Right atrium auricular region (tissue), 2 donors: ENCODE measurements at regions not wholly inside any gene's neighbourhood (a gene's known extent, or its start where the extent isn't known, plus 50 kb on each side); places are given as distances from the start of the nearest gene placed in this dataset.

Source experiments
- DNase-seq: peaks from one replicate; pipeline ENCODE4 v3.0.0-alpha.2; 2019; ENCODE audit warnings: low spot score
- H3K27ac ChIP-seq, 2 donors: fragments of 200-600 bp; sonication (generic); 1 replicate in 1 of 2; 2 replicates in 1 of 2; pipeline ENCODE4 v1.5.1; 2016 to 2019
- H3K27me3 ChIP-seq, 2 donors: fragments of 200-600 bp; sonication (generic); one replicate each; pipeline versions ENCODE4 v1.5.1 to v1.6.0; 2017 to 2019
- H3K36me3 ChIP-seq: fragments of 200-600 bp; sonication (generic); one replicate; pipeline ENCODE4 v1.5.1; 2016
- H3K4me1 ChIP-seq, 2 donors: fragments of 200-600 bp; sonication (generic); one replicate each; pipeline versions ENCODE4 v1.5.1 to v1.6.0; 2017 to 2019
- H3K4me3 ChIP-seq, 2 donors: fragments of 200-600 bp; sonication (generic); 1 replicate in 1 of 2; 2 replicates in 1 of 2; pipeline ENCODE4 v1.5.1; 2017 to 2019; ENCODE audit warnings: mild to moderate bottlenecking in 1 of 2, moderate library complexity in 1 of 2
- H3K9me3 ChIP-seq, 2 donors: fragments of 200-600 bp; sonication (generic); one replicate each; pipeline ENCODE4 v1.5.1; 2019
- TF ChIP-seq, protein P1 (sequence below), 2 donors: fragments of 200-600 bp; sonication (generic); IDR thresholded peaks; one replicate each; pipeline ENCODE4 v1.5.1; 2019; ENCODE audit warnings: antibody characterized with exemption in 2 of 2

DNA sequence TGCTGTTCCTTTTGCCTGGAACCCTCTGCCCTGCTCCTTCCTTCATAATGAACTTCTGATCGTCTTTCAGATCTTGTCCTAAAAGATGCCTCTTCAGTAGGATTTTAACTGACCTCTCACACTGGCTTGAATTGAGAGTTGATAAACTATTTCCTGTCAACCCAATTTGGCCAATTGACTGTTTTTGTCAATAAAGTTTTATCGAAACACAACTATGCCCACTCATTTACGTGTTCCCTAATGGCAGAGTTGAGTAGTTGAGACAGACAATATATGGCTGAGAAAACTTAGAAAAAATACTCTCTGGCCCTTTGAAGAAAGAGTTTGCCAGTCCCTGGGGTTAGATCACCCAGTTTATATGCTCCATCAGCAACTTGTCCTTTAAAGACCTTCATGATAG lies 171.7 kb upstream of the TBX3 start:
- H3K9me3 ChIP-seq = peaks cover 0 to 1% of the 10 kb centered on the region in 2 donors
- TF ChIP-seq, protein P1, sequence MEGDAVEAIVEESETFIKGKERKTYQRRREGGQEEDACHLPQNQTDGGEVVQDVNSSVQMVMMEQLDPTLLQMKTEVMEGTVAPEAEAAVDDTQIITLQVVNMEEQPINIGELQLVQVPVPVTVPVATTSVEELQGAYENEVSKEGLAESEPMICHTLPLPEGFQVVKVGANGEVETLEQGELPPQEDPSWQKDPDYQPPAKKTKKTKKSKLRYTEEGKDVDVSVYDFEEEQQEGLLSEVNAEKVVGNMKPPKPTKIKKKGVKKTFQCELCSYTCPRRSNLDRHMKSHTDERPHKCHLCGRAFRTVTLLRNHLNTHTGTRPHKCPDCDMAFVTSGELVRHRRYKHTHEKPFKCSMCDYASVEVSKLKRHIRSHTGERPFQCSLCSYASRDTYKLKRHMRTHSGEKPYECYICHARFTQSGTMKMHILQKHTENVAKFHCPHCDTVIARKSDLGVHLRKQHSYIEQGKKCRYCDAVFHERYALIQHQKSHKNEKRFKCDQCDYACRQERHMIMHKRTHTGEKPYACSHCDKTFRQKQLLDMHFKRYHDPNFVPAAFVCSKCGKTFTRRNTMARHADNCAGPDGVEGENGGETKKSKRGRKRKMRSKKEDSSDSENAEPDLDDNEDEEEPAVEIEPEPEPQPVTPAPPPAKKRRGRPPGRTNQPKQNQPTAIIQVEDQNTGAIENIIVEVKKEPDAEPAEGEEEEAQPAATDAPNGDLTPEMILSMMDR (IDR thresholded peaks at IDR 0.05) = no peak
- no peak overlapping the region for H3K4me3 ChIP-seq
- no peak for DNase-seq
- no peaks in the 10 kb centered on the region for H3K27me3 ChIP-seq
- no peak overlapping the region for H3K27ac ChIP-seq
- H3K4me1 ChIP-seq = no peaks in the 10 kb centered on the region
- no peaks in the 10 kb centered on the region for H3K36me3 ChIP-seq

DNA sequence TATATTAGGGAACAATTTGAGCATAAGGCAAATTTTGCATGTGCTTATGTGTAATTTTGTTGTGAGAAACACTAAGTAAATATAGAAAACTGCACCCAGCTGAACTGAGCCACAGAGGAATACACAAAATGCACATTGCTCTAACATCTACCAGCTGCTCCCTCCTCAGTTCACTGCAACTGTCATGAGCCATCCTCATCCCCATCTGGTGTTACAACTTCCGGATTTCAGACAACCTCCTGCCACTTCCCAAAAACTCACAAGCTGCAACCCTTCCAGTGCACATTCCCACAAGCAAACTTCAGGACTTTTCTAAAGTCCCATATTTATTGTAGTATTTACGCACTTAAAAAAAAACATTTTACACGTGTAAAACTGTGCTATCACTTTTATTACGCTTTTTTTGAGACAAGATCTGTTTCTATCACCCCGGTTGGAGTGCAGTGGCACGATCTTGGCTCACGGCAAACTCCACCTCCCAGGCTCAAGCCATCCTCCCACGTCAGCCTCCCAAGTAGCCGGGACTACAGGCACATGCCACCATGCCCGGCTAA lies 169.1 kb upstream of the TBX3 start:
- TF ChIP-seq, protein P1 (IDR thresholded peaks at IDR 0.05) = no peak
- Histone ChIP-seq H3K4me3 (no peak overlapping the region), H3K27me3 (no peaks in the 10 kb centered on the region), H3K27ac (no peak overlapping the region), H3K36me3 (no peaks in the 10 kb centered on the region), H3K4me1 (no peaks in the 10 kb centered on the region), H3K9me3 (no peaks in the 10 kb centered on the region)
- DNase-seq = no peak

DNA sequence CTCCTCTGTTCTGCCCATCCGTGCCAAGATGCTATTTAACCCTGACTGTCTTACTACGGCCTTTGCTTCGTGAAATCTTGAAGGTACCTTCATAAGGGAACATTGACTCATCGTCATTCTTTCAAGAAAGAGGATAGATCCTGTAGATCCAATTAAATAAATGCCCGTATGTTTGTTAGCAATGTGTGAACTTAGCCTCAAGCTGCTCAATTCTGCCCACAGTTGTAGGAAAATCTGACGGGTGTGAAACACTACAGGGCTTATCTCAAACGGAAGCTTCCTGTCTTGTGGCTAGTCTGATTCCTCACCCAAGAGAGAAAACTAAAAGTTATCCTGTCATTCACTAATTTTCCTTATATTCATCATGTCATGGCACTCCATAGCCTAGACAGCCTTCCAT lies 168.0 kb upstream of the TBX3 start:
- Histone ChIP-seq H3K9me3 (no peaks in the 10 kb centered on the region), H3K27ac (no peak overlapping the region), H3K36me3 (no peaks in the 10 kb centered on the region), H3K27me3 (no peaks in the 10 kb centered on the region), H3K4me3 (no peak overlapping the region), H3K4me1 (peaks cover 0 to 5% of the 10 kb centered on the region in 2 donors)
- TF ChIP-seq, protein P1 (IDR thresholded peaks at IDR 0.05) = no peak
- DNase-seq = no peak

DNA sequence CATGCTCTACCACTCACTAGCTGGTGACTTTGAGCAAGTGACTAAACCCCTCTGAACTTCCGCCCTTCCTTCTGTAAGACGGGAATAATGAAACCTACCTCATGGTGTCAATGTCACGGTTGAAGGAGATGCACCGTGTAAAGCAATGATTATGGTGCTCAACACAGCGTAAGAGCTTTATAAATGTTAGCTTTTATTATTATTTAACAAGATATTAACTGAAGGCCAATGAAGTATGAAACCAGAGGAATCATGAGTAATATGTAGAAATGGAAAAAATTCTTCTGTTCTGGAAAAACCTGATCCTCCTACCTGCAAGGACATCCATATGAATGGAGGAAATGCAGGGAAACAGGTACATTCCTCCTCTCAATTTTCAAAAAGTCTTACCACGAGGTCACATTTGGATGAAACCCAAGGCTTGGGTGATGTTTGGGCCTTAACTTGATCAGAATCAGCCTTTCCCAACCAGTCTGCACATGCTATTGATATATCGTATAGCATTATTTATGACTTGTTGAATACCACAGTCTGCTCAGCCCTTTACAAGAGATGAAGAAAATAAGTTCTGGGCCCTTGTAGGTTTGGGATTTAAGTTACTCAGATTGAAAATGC lies 166.8 kb upstream of the TBX3 start:
- TF ChIP-seq, protein P1 (IDR thresholded peaks at IDR 0.05) = no peak
- Histone ChIP-seq H3K27ac (no peak overlapping the region), H3K27me3 (no peaks in the 10 kb centered on the region), H3K4me3 (no peak overlapping the region), H3K9me3 (no peaks in the 10 kb centered on the region), H3K36me3 (no peaks in the 10 kb centered on the region), H3K4me1 (peaks cover 0 to 5% of the 10 kb centered on the region in 2 donors)
- DNase-seq = no peak

DNA sequence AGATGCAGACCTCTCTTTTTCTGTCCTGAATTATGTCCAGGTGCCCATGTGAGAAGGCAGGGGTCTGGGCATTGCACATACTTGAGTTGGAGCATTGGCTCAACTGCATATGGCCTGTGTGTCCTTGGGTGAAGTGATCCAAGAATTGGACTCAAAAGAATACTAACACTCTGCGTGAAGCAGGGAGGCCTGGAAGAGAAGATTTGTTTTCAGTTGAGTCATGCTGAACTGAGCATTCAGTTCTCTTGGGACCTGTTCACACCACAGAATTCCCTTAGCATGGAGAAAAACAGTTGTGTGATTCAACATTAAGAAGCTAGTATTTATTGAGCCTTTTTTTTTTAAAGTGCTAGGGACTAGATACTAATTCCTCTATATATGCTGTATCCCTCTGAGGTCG lies 164.7 kb upstream of the TBX3 start:
- H3K4me1 ChIP-seq = peaks cover 0 to 5% of the 10 kb centered on the region in 2 donors
- H3K36me3 ChIP-seq = no peaks in the 10 kb centered on the region
- no peak overlapping the region for H3K4me3 ChIP-seq
- no peaks in the 10 kb centered on the region for H3K27me3 ChIP-seq
- DNase-seq = no peak
- TF ChIP-seq, protein P1 (IDR thresholded peaks at IDR 0.05) = no peak
- H3K9me3 ChIP-seq = no peaks in the 10 kb centered on the region
- H3K27ac ChIP-seq = no peak overlapping the region
